ENCODE measurements at regions not wholly inside any gene's neighbourhood (a gene's known extent, or its start where the extent isn't known, plus 50 kb on each side); places are given as distances from the start of the nearest gene placed in this dataset.

DNA sequence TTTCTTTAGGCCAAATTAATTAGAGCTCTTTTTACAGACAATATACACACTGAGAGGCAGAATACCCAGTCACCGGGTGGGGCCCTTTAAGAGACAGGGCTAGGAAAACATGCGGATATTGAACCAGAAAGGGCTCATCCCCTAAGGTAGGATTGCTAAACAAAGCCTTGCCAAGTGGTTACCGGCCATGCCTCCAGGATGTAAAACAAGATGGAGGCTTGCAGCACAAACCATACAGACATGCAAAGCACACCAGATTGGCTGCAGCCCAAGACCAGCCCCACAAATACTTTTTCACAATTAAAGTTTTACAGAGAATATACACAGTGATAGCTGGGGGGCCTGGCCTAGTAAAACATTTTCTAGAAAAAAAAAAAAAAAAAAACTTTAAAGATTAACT is 210.0 kb downstream of the KLHL4 start:
- H3K27me3 Mint-ChIP-seq = no peaks in the 10 kb centered on the region
- H3K4me1 Mint-ChIP-seq = no peaks in the 10 kb centered on the region
- H3K4me3 ChIP-seq (ENCODE audit: low read length) = no peak overlapping the region
- POLR2A ChIA-PET = no interaction called here
- no peaks in the 10 kb centered on the region for H3K36me3 Mint-ChIP-seq
- no peak overlapping the region for H3K27ac ChIP-seq (ENCODE audit: low read depth, low read length)
- no peaks in the 10 kb centered on the region for H3K36me3 ChIP-seq (ENCODE audit: insufficient read depth, low read length)
- no peak for DNase-seq
- H3K27me3 ChIP-seq (ENCODE audit: insufficient read depth, low read length, poor library complexity, severe bottlenecking) = no peaks in the 10 kb centered on the region
- H3K4me3 Mint-ChIP-seq = no peak overlapping the region
- CTCF ChIA-PET = no interaction called here
- no peaks in the 10 kb centered on the region for H3K9me3 ChIP-seq (ENCODE audit: low read length)
- no peaks in the 10 kb centered on the region for H3K4me1 ChIP-seq (ENCODE audit: insufficient read depth, low read length)
- peaks cover 0 to 2% (median 0%) of the 10 kb centered on the region in 5 donors for H3K9me3 Mint-ChIP-seq
- no peak overlapping the region for H3K27ac Mint-ChIP-seq

DNA sequence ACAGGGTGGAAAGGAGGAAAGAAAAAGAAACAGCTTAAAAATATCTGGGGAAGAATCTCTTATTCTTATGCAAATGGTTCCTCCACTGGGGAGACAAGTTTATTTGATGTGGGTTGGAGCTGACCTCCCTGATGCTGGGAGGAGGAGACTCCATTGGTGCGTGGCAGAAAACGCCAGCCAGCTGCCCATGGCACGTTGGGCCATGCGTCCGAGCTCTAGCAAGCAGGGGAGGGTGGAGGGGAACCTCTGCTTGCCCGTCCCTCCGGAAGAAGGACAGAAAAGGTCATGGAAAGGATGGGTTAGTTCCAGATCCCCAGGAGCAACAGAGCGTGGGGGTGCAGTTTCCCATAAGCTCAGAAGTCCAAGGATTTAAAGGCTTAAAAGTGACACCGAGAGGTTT is 210.4 kb downstream of the KLHL4 start:
- POLR2A ChIA-PET = no interaction called here
- no peaks in the 10 kb centered on the region for H3K9me3 ChIP-seq (ENCODE audit: low read length)
- H3K27me3 ChIP-seq (ENCODE audit: insufficient read depth, low read length, poor library complexity, severe bottlenecking) = no peaks in the 10 kb centered on the region
- Mint-ChIP-seq H3K9me3 (peaks cover 0 to 4% (median 0%) of the 10 kb centered on the region in 5 donors), H3K4me1 (no peaks in the 10 kb centered on the region), H3K27me3 (no peaks in the 10 kb centered on the region), H3K4me3 (no peak overlapping the region), H3K36me3 (no peaks in the 10 kb centered on the region), H3K27ac (no peak overlapping the region)
- no peaks in the 10 kb centered on the region for H3K36me3 ChIP-seq (ENCODE audit: insufficient read depth, low read length)
- no peak overlapping the region for H3K27ac ChIP-seq (ENCODE audit: low read depth, low read length)
- no peak for DNase-seq
- CTCF ChIA-PET = no interaction called here
- H3K4me3 ChIP-seq (ENCODE audit: low read length) = no peak overlapping the region
- H3K4me1 ChIP-seq (ENCODE audit: insufficient read depth, low read length) = no peaks in the 10 kb centered on the region

DNA sequence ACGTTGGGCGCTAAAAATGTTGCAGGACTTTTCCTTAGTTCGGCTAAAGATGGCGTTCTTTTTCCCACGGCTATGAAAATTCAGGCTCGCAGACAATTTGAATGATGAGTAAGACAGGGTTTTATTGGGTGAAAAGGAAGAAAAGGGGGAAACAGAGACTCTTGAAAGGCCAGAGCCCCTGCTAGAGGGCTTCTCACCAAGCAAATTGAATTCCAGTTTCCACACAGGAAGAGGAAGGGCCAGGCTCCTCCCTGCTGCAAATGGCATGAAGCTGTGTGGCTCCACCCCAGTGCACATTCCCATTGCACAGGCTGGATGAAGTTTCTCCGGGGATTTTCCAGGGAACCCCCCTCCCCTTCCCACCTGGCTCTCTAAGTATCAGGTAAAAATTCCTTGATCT is 210.9 kb downstream of the KLHL4 start:
- no peaks in the 10 kb centered on the region for H3K36me3 Mint-ChIP-seq
- Histone ChIP-seq H3K4me1 (ENCODE audit: insufficient read depth, low read length) (no peaks in the 10 kb centered on the region), H3K27ac (ENCODE audit: low read depth, low read length) (no peak overlapping the region), H3K9me3 (ENCODE audit: low read length) (no peaks in the 10 kb centered on the region), H3K36me3 (ENCODE audit: insufficient read depth, low read length) (no peaks in the 10 kb centered on the region), H3K4me3 (ENCODE audit: low read length) (no peak overlapping the region), H3K27me3 (ENCODE audit: insufficient read depth, low read length, poor library complexity, severe bottlenecking) (no peaks in the 10 kb centered on the region)
- CTCF ChIA-PET = no interaction called here
- H3K9me3 Mint-ChIP-seq = peaks cover 0 to 4% (median 0%) of the 10 kb centered on the region in 5 donors
- DNase-seq = no peak
- POLR2A ChIA-PET = no interaction called here
- H3K4me3 Mint-ChIP-seq = no peak overlapping the region
- no peaks in the 10 kb centered on the region for H3K27me3 Mint-ChIP-seq
- no peak overlapping the region for H3K27ac Mint-ChIP-seq
- no peaks in the 10 kb centered on the region for H3K4me1 Mint-ChIP-seq

DNA sequence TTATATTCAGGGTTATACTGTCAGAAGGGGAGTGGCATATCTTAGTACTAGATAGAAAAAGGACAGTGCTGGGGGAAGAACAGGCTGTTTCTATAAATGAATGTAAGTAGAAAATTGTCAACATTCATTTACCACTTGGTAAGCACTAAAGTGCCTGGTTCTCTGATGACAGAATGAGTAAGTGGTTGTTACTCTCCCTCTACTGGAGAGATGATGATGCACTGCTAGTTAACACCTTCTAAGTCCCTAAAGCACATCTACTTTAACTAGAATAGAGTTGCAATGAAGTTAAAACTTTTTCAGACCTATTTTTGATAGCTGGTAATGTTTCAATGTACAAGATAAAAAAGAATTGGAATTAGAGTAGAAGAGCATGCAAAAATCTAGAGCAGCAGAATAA is 214.5 kb downstream of the KLHL4 start:
- no peaks in the 10 kb centered on the region for H3K4me1 Mint-ChIP-seq
- H3K9me3 Mint-ChIP-seq = peaks cover 0 to 4% (median 0%) of the 10 kb centered on the region in 5 donors
- DNase-seq = no peak
- no peak overlapping the region for H3K4me3 Mint-ChIP-seq
- CTCF ChIA-PET = no interaction called here
- Histone ChIP-seq H3K4me1 (ENCODE audit: insufficient read depth, low read length) (no peaks in the 10 kb centered on the region), H3K4me3 (ENCODE audit: low read length) (no peak overlapping the region), H3K36me3 (ENCODE audit: insufficient read depth, low read length) (no peaks in the 10 kb centered on the region), H3K27ac (ENCODE audit: low read depth, low read length) (no peak overlapping the region), H3K9me3 (ENCODE audit: low read length) (no peaks in the 10 kb centered on the region), H3K27me3 (ENCODE audit: insufficient read depth, low read length, poor library complexity, severe bottlenecking) (no peaks in the 10 kb centered on the region)
- H3K36me3 Mint-ChIP-seq = no peaks in the 10 kb centered on the region
- H3K27me3 Mint-ChIP-seq = no peaks in the 10 kb centered on the region
- no peak overlapping the region for H3K27ac Mint-ChIP-seq
- POLR2A ChIA-PET = no interaction called here

DNA sequence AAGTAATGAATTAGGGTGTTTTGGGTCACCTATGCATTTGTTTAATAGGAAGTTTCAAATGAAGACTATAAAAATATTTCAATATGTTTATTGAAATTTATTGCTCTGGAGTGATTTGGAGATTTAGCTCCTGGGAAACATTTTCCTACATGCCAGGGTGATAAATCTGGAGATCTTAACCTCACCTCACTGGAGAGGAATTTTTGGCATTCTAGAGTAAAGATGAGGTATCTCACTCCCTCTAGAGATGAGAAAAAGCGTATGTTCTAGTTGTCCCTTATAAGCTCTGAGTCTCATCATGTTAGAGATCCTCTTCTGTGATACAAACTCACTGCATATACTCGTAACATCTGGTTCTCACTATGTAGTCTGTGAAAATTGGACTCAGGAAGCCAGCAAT is 219.0 kb downstream of the KLHL4 start:
- DNase-seq = no peak
- ChIA-PET CTCF (no interaction called here), POLR2A (no interaction called here)
- no peak overlapping the region for H3K4me3 Mint-ChIP-seq
- H3K27ac ChIP-seq (ENCODE audit: low read depth, low read length) = no peak overlapping the region
- H3K36me3 Mint-ChIP-seq = no peaks in the 10 kb centered on the region
- H3K27me3 ChIP-seq (ENCODE audit: insufficient read depth, low read length, poor library complexity, severe bottlenecking) = no peaks in the 10 kb centered on the region
- H3K36me3 ChIP-seq (ENCODE audit: insufficient read depth, low read length) = no peaks in the 10 kb centered on the region
- H3K4me3 ChIP-seq (ENCODE audit: low read length) = no peak overlapping the region
- H3K27me3 Mint-ChIP-seq = no peaks in the 10 kb centered on the region
- H3K4me1 Mint-ChIP-seq = no peaks in the 10 kb centered on the region
- peaks cover 0 to 4% (median 0%) of the 10 kb centered on the region in 5 donors for H3K9me3 Mint-ChIP-seq
- no peaks in the 10 kb centered on the region for H3K4me1 ChIP-seq (ENCODE audit: insufficient read depth, low read length)
- no peaks in the 10 kb centered on the region for H3K9me3 ChIP-seq (ENCODE audit: low read length)
- no peak overlapping the region for H3K27ac Mint-ChIP-seq

DNA sequence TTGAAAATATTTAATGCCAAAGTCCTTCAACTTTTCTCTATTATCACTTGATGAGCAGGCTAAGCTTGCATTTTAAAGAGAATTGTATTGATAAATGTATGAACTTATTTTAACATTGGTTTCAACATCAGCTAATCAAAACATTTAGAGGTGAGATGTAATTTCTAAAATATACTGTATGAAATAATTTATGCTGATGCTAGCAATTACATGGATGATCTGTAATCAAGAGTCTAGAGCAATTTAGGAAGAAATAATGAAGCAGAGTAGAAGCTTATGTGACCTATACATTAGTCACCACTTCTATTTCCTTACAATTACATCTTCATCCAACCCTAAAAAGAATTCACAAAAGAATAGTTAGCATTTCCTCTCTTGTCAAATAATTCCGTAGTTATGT is 226.8 kb downstream of the KLHL4 start:
- no peak overlapping the region for H3K4me3 Mint-ChIP-seq
- DNase-seq = no peak
- H3K27me3 ChIP-seq (ENCODE audit: insufficient read depth, low read length, poor library complexity, severe bottlenecking) = no peaks in the 10 kb centered on the region
- peaks cover 0 to 3% (median 0%) of the 10 kb centered on the region in 5 donors for H3K9me3 Mint-ChIP-seq
- H3K4me1 ChIP-seq (ENCODE audit: insufficient read depth, low read length) = no peaks in the 10 kb centered on the region
- CTCF ChIA-PET = no interaction called here
- no peaks in the 10 kb centered on the region for H3K4me1 Mint-ChIP-seq
- POLR2A ChIA-PET = no interaction called here
- H3K27ac ChIP-seq (ENCODE audit: low read depth, low read length) = no peak overlapping the region
- no peak overlapping the region for H3K4me3 ChIP-seq (ENCODE audit: low read length)
- no peaks in the 10 kb centered on the region for H3K27me3 Mint-ChIP-seq
- H3K27ac Mint-ChIP-seq = no peak overlapping the region
- no peaks in the 10 kb centered on the region for H3K9me3 ChIP-seq (ENCODE audit: low read length)
- H3K36me3 Mint-ChIP-seq = no peaks in the 10 kb centered on the region
- H3K36me3 ChIP-seq (ENCODE audit: insufficient read depth, low read length) = no peaks in the 10 kb centered on the region

DNA sequence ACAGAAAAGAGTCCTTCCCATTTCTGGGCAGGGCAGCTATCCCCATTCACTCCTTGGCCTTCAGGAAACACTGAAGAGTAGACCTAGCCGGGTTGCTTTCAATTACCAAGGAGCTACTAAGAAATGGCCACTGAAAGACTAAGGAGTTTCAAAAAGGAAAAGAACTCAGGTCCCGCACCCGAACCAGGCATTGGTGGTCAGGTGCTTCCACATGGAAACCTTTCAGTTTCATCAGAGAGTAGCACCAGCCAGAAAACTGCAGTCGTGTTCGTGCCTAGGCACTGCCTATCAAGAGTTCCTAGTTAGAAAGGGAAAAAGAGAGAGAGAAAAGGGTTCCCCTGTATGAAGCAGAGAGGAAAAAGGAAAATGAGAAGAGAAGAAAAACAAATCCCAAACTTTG is 237.9 kb downstream of the KLHL4 start:
- Mint-ChIP-seq H3K27me3 (peaks cover 0 to 2% of the 10 kb centered on the region in 2 donors), H3K4me1 (no peaks in the 10 kb centered on the region), H3K27ac (peak overlapping the region in 1 of 8 donors; percentile 65), H3K4me3 (no peak overlapping the region), H3K36me3 (no peaks in the 10 kb centered on the region), H3K9me3 (peaks cover 5 to 15% (median 11%) of the 10 kb centered on the region in 5 donors)
- DNase-seq = no peak
- POLR2A ChIA-PET = no interaction called here
- CTCF ChIA-PET = no interaction called here
- Histone ChIP-seq H3K27me3 (ENCODE audit: insufficient read depth, low read length, poor library complexity, severe bottlenecking) (no peaks in the 10 kb centered on the region), H3K9me3 (ENCODE audit: low read length) (no peaks in the 10 kb centered on the region), H3K36me3 (ENCODE audit: insufficient read depth, low read length) (no peaks in the 10 kb centered on the region), H3K4me3 (ENCODE audit: low read length) (no peak overlapping the region), H3K27ac (ENCODE audit: low read depth, low read length) (no peak overlapping the region), H3K4me1 (ENCODE audit: insufficient read depth, low read length) (no peaks in the 10 kb centered on the region)

DNA sequence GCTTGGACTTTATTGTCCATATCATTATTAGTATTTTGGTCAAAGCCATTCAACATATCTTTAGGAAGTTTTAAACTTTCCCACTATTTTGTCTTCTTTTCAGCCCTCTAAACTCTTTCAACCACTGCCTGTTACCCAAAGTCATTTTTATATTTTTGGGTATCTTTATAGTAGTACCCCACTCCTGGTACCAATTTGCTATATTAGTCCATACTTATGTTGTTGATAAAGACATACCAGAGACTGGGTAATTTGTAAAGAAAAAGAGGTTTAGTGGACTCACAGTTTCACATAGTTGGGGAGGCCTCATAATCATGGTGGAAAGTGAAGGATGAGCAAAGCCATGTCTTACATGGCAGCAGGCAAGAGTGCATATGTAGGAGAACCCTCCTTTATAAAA is 271.4 kb downstream of the KLHL4 start:
- Histone ChIP-seq H3K9me3 (ENCODE audit: low read length) (no peaks in the 10 kb centered on the region), H3K27ac (ENCODE audit: low read depth, low read length) (no peak overlapping the region), H3K4me3 (ENCODE audit: low read length) (no peak overlapping the region), H3K4me1 (ENCODE audit: insufficient read depth, low read length) (no peaks in the 10 kb centered on the region), H3K27me3 (ENCODE audit: insufficient read depth, low read length, poor library complexity, severe bottlenecking) (no peaks in the 10 kb centered on the region), H3K36me3 (ENCODE audit: insufficient read depth, low read length) (no peaks in the 10 kb centered on the region)
- peaks cover 0 to 11% (median 0%) of the 10 kb centered on the region in 5 donors for H3K9me3 Mint-ChIP-seq
- H3K36me3 Mint-ChIP-seq = no peaks in the 10 kb centered on the region
- no peaks in the 10 kb centered on the region for H3K4me1 Mint-ChIP-seq
- no peak overlapping the region for H3K27ac Mint-ChIP-seq
- CTCF ChIA-PET = no interaction called here
- no peak for DNase-seq
- H3K27me3 Mint-ChIP-seq = no peaks in the 10 kb centered on the region
- H3K4me3 Mint-ChIP-seq = no peak overlapping the region
- POLR2A ChIA-PET = no interaction called here

DNA sequence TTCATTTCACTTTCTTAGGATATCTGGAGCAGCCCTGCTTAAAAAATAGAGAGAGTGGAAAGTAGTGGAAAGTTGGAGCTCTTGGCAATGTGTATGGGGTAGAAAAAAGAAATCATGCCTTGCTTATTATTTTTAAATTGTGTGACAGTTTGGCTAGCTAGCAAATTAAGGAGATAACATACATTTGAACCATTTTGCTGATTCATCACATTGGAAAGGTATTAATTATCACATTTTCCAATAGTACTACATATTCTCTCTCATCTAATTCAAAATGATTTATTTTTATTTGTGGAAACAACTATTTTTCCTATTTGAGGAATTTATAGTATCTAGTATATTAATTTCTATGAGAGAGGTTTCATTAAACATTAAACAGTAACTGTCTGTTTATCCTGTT is 280.4 kb downstream of the KLHL4 start:
- Mint-ChIP-seq H3K27ac (no peak overlapping the region), H3K4me1 (no peaks in the 10 kb centered on the region), H3K36me3 (no peaks in the 10 kb centered on the region), H3K4me3 (no peak overlapping the region), H3K27me3 (peaks cover 0 to 2% of the 10 kb centered on the region in 2 donors), H3K9me3 (peaks cover 0 to 3% (median 0%) of the 10 kb centered on the region in 5 donors)
- no peaks in the 10 kb centered on the region for H3K9me3 ChIP-seq (ENCODE audit: low read length)
- H3K4me1 ChIP-seq (ENCODE audit: insufficient read depth, low read length) = no peaks in the 10 kb centered on the region
- H3K4me3 ChIP-seq (ENCODE audit: low read length) = no peak overlapping the region
- POLR2A ChIA-PET = no interaction called here
- CTCF ChIA-PET = no interaction called here
- no peak for DNase-seq
- H3K27me3 ChIP-seq (ENCODE audit: insufficient read depth, low read length, poor library complexity, severe bottlenecking) = no peaks in the 10 kb centered on the region
- H3K27ac ChIP-seq (ENCODE audit: low read depth, low read length) = no peak overlapping the region
- H3K36me3 ChIP-seq (ENCODE audit: insufficient read depth, low read length) = no peaks in the 10 kb centered on the region

Measured in CD8-positive, alpha-beta memory T cell (primary cell).